ENCODE measurements at regions not wholly inside any gene's neighbourhood (a gene's known extent, or its start where the extent isn't known, plus 50 kb on each side); places are given as distances from the start of the nearest gene placed in this dataset.

DNA sequence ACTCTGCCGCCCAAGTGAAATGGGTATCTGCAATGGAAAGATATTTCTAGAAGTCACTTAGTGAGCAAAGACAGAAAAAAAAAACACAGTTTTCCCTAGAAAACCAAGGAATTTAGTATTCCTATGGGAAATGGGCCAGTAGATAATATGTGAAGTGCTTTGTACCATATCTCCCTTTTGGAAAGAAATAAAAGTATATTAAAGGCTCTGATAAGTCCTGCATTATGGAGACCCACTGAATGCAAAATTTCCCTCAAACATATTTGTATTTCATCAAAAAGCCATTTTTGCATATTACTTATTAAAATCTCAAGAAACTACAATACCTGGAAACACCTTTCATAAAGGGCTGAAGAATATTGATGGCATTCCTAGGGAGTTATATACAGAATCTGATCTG lies 51.6 kb upstream of the DYNLRB2 start:
- DNase-seq (ENCODE audit: low read depth), result no peak
- TF ChIP-seq, protein P1, sequence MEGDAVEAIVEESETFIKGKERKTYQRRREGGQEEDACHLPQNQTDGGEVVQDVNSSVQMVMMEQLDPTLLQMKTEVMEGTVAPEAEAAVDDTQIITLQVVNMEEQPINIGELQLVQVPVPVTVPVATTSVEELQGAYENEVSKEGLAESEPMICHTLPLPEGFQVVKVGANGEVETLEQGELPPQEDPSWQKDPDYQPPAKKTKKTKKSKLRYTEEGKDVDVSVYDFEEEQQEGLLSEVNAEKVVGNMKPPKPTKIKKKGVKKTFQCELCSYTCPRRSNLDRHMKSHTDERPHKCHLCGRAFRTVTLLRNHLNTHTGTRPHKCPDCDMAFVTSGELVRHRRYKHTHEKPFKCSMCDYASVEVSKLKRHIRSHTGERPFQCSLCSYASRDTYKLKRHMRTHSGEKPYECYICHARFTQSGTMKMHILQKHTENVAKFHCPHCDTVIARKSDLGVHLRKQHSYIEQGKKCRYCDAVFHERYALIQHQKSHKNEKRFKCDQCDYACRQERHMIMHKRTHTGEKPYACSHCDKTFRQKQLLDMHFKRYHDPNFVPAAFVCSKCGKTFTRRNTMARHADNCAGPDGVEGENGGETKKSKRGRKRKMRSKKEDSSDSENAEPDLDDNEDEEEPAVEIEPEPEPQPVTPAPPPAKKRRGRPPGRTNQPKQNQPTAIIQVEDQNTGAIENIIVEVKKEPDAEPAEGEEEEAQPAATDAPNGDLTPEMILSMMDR (conservative IDR thresholded peaks at IDR 0.05; ENCODE audit: low read depth, low read length), result no peak
- no peak overlapping the region for H3K4me3 ChIP-seq (ENCODE audit: low read depth, low read length)

DNA sequence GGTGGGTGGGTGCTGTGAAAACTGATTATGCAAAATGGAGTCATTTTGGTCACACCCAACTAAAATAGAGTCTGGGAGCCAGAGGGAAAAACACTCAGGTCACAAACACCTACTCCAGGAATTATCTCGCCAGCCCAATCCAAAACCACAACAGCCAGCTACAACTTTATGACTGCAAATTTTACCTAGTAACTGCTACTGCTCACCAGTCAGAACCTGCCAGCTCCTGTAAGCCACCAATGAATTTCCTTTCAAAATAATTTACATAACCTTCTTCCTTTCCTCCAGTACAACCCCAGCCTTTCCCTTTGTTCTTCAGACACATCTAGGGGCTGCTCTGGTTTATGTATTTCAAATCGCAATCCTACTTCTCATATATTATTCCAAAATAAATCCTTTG lies 52.6 kb upstream of the DYNLRB2 start:
- no peak for DNase-seq (ENCODE audit: low read depth)
- TF ChIP-seq, protein P1 (conservative IDR thresholded peaks at IDR 0.05; ENCODE audit: low read depth, low read length), result no peak
- no peak overlapping the region for H3K4me3 ChIP-seq (ENCODE audit: low read depth, low read length)

DNA sequence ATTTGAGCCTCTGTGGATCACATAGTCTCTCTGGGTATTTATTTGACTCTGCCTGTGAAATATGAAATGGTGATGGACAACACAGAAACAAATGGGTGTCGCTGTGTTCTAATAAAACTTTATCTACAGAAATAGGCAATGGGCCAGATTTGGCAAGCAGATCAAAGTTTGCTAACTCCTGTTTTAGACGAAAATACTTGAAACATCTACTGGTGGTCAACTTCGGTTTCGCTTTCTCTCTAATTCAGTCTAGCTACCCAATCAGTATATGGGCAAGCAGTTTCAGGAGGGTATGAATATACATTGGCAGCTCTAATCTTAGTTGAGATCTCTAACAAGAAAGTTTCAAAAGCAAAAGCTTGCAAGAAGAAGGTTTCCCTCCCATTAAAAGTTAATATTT lies 60.1 kb upstream of the DYNLRB2 start:
- H3K4me3 ChIP-seq (ENCODE audit: low read depth, low read length), result no peak overlapping the region
- TF ChIP-seq, protein P1 (conservative IDR thresholded peaks at IDR 0.05; ENCODE audit: low read depth, low read length), result no peak
- no peak for DNase-seq (ENCODE audit: low read depth)

DNA sequence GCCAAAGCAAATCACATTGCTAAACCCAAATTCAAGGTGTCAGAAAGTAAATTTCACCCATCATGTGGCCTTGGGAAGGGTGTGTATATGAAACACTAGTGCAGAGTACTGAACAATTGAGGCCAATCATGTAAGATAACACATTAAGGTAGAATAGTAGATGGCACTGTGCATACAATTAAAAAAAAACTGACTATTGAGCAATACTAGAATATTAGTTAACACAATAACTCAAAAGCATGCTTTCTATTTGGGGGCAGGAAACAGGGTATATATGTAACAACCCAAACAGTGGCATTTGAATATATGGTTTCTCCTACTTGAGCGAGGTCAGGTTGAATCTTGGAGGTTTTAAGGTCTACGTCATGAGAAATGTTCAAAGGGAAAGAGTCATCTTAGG lies 63.0 kb upstream of the DYNLRB2 start:
- DNase-seq (ENCODE audit: low read depth), result no peak
- TF ChIP-seq, protein P1 (conservative IDR thresholded peaks at IDR 0.05; ENCODE audit: low read depth, low read length), result no peak
- no peak overlapping the region for H3K4me3 ChIP-seq (ENCODE audit: low read depth, low read length)

DNA sequence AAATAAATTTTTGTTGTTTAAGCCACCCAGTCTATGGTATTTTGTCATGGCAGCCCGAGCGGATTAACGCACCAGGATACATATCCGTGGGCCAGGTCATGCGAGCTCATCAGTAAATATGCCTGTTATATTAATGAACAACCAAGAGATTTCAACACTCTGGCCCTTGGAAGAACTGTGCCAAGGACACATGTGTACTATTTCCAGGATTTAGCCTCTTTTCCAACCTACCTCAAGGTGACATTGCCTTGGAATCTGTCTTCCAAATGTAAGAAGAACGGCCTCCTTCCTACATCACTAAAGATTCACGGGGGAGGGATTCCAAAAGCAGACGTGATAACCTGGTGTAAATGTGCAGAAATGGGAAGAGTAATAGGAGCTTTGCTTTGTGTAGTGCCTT lies 72.8 kb upstream of the DYNLRB2 start:
- DNase-seq (ENCODE audit: low read depth), result no peak
- no peak overlapping the region for H3K4me3 ChIP-seq (ENCODE audit: low read depth, low read length)
- TF ChIP-seq, protein P1 (conservative IDR thresholded peaks at IDR 0.05; ENCODE audit: low read depth, low read length), result no peak

DNA sequence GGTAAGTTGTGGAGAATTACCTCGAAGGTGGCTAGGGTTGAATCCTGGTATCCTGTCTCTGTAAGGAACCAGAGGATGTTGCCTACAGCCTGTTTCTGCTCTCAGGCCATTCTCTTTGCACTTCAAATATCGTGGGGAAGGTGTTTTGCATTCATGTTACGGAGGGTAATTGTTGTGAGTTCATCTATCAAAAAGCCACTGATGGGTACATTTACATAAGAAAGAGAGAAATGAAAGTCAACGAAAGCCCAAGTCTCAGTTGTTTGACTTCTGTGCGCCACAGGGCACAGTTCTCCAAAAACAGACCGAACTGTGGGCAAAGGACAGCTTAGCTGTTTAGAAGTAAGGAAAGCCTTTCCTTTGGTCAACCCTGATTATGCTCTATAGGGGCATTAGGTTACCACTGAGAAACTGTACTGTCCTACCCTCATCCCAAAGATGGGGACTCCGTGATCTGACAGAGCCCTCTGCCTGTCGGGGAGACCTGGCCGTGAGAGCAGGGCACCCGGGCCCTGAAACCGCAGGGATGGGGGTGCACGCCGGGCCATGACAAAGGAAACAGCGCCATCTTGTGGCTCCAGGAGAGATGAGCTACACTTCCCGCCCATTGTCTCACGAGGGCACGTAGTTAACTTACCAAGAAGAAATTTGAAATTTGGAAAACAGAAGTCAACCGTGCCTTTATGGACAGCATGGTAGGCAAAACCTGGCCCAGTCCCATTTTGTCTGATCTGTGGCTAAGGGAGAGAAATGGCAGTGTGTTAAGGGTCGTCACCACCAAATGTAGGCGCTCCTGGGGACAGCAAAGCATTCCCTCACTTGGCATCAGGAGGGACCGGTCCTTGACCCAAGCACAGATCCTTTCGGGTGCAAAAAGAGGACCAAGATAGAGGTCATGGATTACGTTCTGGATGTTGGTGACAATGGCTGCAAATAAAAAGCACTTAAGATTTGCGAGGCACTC lies 74.5 kb upstream of the DYNLRB2 start:
- TF ChIP-seq, protein P1 (conservative IDR thresholded peaks at IDR 0.05; ENCODE audit: low read depth, low read length), result peak; percentile 86
- peak; percentile 66 for DNase-seq (ENCODE audit: low read depth)
- no peak overlapping the region for H3K4me3 ChIP-seq (ENCODE audit: low read depth, low read length)
